Activated CD8-positive, alpha-beta memory T cell treated with anti-CD3 and anti-CD28 coated beads, Interleukin-2, amount 10 ng/mL, durations not matched to agents 7 days and 5 days (primary cell): ENCODE measurements at regions not wholly inside any gene's neighbourhood (a gene's known extent, or its start where the extent isn't known, plus 50 kb on each side); places are given as distances from the start of the nearest gene placed in this dataset.
"Not testable (repeated sequence)": the region's sequence is repeated elsewhere in the genome, so short reads cannot be mapped to it uniquely, and the experiment has no call there.

Source experiments
- ATAC-seq: fragments of 150-1000 bp; cut with Tn5 transposase; one replicate; pipeline ENCODE4 v1.10.0; 2021; ENCODE audit warnings: moderate library complexity
- CTCF ChIA-PET: fragments of 350-600 bp; sonication (Branson Sonifier 250); formaldehyde crosslinking; loops from one replicate; lab custom pipeline; 2021; ENCODE audit warnings: antibody characterized with exemption; lab: Charles Lee
- DNase-seq: peaks from one replicate; pipeline ENCODE4 v3.0.0-alpha.2; 2020
- H3K27ac Mint-ChIP-seq: one replicate; pipeline ENCODE4 v1.8.0; 2021; ENCODE audit warnings: mild to moderate bottlenecking, mixed read lengths
- H3K27me3 Mint-ChIP-seq: one replicate; pipeline ENCODE4 v1.8.0; 2021; ENCODE audit warnings: mixed read lengths
- H3K36me3 Mint-ChIP-seq: one replicate; pipeline ENCODE4 v1.8.0; 2021; ENCODE audit warnings: mild to moderate bottlenecking, mixed read lengths
- H3K4me1 Mint-ChIP-seq: one replicate; pipeline ENCODE4 v1.8.0; 2021; ENCODE audit warnings: mixed read lengths
- H3K4me3 Mint-ChIP-seq: one replicate; pipeline ENCODE4 v1.8.0; 2021; ENCODE audit warnings: mild to moderate bottlenecking, moderate library complexity, mixed read lengths
- H3K9me3 Mint-ChIP-seq: one replicate; pipeline ENCODE4 v1.8.0; 2022; ENCODE audit warnings: low read depth, mixed read lengths

DNA sequence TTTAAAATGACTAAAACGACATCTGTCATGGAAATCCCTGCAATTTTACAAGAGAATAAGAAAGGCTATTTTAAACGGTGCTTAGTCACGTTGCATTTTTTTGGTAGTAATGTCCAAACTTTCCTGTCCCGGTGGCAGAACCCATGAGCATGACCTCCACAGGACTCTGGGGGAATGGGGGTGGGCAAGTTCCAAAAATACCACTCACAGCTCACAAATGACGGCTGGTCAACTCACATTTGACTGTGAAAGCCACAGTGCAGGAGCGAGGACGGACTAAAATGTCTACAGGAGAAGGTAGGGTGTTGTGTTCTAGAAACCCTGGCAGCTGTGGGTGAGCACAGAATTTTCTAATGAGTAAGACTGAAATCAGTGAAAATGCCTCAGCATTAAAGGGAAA is 331.5 kb downstream of the BCL2L11 start:
- CTCF ChIA-PET, DNase-seq: not testable (repeated sequence)
- peak overlapping the region; percentile 41 for H3K4me3 Mint-ChIP-seq

DNA sequence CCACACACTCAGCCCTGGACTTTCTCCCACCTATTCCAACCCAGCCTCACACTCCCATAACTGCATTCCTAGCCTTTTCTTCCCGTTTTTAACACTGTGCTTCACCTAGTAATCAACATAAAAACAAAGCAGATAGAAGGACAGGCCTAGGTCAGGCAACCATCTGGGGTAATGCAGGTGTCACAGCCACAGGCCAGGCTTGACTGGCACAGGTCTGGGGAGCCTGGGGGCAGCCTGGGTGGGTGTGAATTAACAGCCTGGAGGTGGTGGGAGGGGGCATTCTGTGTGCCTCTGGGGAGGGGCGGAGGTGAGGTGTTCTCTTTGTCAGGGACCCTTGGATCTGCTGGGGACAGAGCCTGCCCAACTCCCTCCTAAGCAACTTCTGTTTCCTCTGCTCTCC is 332.6 kb downstream of the BCL2L11 start:
- H3K27ac Mint-ChIP-seq, CTCF ChIA-PET, DNase-seq, ATAC-seq, H3K36me3 Mint-ChIP-seq, H3K4me3 Mint-ChIP-seq, H3K9me3 Mint-ChIP-seq, H3K27me3 Mint-ChIP-seq: not testable (repeated sequence)
- H3K4me1 Mint-ChIP-seq: peaks cover 18% of the 10 kb centered on the region

More for the DNA sequence above, 331.5 kb downstream of the BCL2L11 start:
- peaks cover 17% of the 10 kb centered on the region for H3K4me1 Mint-ChIP-seq
- H3K36me3 Mint-ChIP-seq, H3K27ac Mint-ChIP-seq, H3K27me3 Mint-ChIP-seq, H3K9me3 Mint-ChIP-seq: not testable (repeated sequence)
- ATAC-seq: peak; percentile 45

DNA sequence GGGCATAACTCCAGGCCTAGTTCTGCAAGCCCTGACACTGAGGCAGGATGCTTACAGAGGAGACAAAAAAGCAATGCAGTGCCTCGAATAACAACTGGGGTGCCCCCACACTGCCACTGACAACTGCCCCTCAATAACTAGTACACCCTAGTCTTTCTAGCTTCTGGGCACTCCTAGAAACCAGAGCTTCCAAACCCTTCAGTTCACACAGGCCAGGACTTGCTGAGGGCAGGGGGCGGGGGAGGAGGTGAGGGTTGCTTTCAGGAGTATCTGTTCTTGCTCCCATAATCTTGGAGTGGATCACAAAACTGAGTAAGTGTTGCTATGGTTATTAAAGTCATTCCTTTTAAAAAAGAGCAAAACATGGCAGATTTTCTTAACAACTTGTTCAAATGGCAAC is 333.1 kb downstream of the BCL2L11 start:
- ATAC-seq, H3K9me3 Mint-ChIP-seq, CTCF ChIA-PET, H3K27me3 Mint-ChIP-seq, DNase-seq, H3K4me3 Mint-ChIP-seq, H3K27ac Mint-ChIP-seq, H3K36me3 Mint-ChIP-seq: not testable (repeated sequence)
- peaks cover 19% of the 10 kb centered on the region for H3K4me1 Mint-ChIP-seq

DNA sequence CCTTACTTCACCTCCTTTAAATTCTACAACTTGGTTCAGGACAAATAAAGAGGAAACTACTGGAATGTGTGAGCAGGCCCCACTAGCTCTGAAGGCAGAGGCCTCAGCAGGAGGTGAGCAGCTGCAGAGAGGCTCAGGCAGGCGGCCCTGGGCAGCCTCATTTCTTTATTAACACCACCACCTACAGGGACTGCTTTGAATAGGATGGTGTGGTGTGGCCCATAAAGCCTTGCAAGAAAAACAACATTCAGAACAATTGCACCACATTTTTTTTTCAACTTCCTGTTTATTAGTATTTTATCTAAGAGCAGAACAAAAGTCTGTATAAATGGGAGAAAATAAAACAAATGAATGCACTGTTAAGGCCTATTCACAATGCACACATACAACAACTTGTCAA is 333.7 kb downstream of the BCL2L11 start:
- CTCF ChIA-PET, H3K36me3 Mint-ChIP-seq, H3K9me3 Mint-ChIP-seq, H3K4me3 Mint-ChIP-seq, H3K27ac Mint-ChIP-seq, H3K27me3 Mint-ChIP-seq: not testable (repeated sequence)
- peaks cover 19% of the 10 kb centered on the region for H3K4me1 Mint-ChIP-seq
- DNase-seq (peak; percentile 55), ATAC-seq (peak; percentile 81)

DNA sequence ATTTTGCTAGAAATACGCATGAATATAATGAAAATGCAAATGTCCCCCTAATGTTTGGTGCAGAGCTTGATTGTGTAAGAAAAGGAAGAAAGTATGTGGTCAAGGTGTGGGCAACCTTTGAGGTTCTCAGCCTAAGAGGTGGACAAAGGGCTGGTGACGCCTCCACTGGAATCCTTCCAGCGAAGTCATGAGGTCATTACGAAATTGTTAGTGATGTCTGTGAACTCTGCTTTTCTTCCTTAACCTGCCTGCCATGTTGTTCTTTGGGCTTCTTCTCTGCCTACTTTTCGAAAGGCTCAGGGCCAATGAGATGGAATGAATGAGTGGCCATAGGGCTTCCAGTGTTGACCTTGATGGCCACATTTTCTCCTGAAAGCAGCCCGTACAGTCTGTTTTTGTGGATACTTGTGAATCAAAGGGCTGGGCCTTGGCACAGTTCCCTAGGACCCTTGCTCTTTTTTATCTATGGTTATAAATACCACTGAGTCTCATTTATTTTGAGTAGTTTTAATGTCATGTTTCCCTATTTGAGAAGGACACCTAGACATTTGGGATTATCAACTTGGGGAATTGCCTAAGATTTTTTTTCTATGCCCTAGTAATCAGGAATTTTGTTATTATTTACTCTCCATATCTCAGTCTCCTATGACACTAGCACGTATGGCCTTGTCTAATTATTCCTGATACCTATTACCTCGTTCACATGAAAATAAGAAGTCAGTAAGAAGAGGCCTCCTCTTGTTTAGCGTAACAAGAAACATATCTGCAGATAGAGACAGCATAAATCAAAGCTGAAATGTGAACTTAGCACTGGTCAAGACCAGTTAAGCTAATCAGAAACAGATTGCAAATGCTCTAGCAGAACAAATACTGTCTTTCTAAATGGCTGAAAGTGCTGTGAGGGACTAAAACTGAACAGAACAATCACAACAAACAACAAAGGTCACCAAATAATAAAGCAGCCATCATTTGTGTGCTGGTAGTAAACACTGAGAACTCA is 334.6 kb downstream of the BCL2L11 start:
- H3K27ac Mint-ChIP-seq, ATAC-seq, H3K36me3 Mint-ChIP-seq, CTCF ChIA-PET, H3K27me3 Mint-ChIP-seq, H3K9me3 Mint-ChIP-seq, DNase-seq, H3K4me3 Mint-ChIP-seq: not testable (repeated sequence)
- peaks cover 16% of the 10 kb centered on the region for H3K4me1 Mint-ChIP-seq

DNA sequence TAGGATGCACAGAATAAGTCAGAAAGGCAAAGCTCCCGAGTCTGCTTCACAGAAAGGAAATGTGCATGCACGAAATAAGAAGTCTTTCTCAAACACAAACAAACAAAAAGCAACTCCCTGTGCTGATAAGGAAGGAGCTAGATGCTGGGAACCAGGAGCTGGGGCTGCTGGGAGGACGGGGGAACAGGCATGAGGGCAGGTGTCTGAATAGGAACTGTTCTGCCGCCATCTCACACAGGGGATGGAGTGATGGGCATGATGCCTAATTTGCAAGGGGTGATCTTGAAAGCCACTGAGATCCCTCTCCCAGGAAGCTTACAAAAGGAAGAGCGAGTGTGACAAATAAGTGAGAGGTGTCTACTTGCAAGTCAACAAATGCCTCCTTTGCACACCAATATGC is 336.5 kb downstream of the BCL2L11 start:
- not testable (repeated sequence) for ATAC-seq, H3K4me3 Mint-ChIP-seq

DNA sequence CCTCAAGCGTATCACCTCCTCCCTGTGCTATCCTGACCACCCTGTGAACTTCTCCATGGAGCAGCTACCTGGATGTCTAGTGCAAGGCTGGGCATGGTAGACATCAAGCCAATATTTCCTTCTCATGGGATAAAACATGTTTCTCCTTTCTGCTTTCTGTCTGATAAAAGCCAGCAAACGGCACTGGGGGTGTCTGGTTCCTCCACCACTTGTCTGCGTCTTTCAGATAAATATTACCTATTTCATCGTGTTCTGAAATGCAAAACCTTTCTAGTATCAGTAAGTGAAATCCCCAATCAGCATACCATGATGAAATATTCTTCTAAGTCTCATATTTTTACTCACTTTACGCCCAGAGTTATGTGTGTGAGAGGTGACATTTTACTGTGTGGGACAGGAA is 340.2 kb downstream of the BCL2L11 start:
- CTCF ChIA-PET, DNase-seq, H3K9me3 Mint-ChIP-seq, H3K27ac Mint-ChIP-seq, H3K4me3 Mint-ChIP-seq, H3K36me3 Mint-ChIP-seq, ATAC-seq, H3K27me3 Mint-ChIP-seq: not testable (repeated sequence)
- H3K4me1 Mint-ChIP-seq: peaks cover 12% of the 10 kb centered on the region

More for the DNA sequence above, 336.5 kb downstream of the BCL2L11 start:
- H3K4me1 Mint-ChIP-seq: peaks cover 15% of the 10 kb centered on the region
- DNase-seq, H3K27ac Mint-ChIP-seq, H3K9me3 Mint-ChIP-seq, CTCF ChIA-PET, H3K36me3 Mint-ChIP-seq, H3K27me3 Mint-ChIP-seq: not testable (repeated sequence)

DNA sequence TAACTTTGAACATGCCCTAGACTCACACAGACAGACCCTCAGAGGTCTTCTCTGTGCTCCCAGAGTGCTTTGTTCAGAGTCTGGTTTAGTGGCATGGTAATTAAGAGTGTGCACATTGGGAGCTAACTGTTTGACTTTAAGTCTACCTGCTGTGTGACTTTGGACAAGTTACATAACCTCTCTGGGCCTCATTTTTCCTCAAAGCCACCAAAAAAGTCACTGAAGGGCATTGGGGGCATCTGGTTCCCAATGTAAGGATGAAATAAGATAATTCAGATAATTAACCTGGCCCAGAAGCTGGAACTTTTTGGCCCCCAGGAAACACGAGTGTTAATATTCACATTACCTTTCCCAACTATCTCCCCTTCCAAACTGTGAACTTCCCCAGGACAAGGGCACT is 341.1 kb downstream of the BCL2L11 start:
- H3K9me3 Mint-ChIP-seq, H3K36me3 Mint-ChIP-seq, H3K27me3 Mint-ChIP-seq, CTCF ChIA-PET, ATAC-seq, H3K4me3 Mint-ChIP-seq, DNase-seq, H3K27ac Mint-ChIP-seq: not testable (repeated sequence)
- H3K4me1 Mint-ChIP-seq: peaks cover 16% of the 10 kb centered on the region

DNA sequence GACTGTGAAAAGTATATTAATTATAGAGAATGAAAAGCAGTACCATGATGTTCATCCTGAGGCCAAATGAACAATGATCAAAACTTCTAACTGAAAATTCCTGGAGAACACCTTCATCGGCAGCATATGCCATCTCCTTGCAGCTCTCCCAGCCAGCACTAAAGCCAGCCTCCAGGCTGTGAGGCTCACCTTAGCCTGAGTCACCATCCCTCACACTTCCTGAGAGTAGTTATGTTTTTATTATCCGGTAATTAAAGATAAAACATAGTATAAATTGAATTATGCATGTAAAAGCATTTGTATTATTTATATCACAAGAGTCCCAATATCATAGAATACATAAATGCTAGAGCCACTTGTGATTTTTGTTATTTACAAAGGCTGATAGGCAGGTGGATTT is 341.9 kb downstream of the BCL2L11 start:
- peaks cover 18% of the 10 kb centered on the region for H3K4me1 Mint-ChIP-seq
- H3K27ac Mint-ChIP-seq: peak overlapping the region; percentile 19
- CTCF ChIA-PET, H3K36me3 Mint-ChIP-seq, DNase-seq, ATAC-seq, H3K4me3 Mint-ChIP-seq, H3K9me3 Mint-ChIP-seq, H3K27me3 Mint-ChIP-seq: not testable (repeated sequence)

DNA sequence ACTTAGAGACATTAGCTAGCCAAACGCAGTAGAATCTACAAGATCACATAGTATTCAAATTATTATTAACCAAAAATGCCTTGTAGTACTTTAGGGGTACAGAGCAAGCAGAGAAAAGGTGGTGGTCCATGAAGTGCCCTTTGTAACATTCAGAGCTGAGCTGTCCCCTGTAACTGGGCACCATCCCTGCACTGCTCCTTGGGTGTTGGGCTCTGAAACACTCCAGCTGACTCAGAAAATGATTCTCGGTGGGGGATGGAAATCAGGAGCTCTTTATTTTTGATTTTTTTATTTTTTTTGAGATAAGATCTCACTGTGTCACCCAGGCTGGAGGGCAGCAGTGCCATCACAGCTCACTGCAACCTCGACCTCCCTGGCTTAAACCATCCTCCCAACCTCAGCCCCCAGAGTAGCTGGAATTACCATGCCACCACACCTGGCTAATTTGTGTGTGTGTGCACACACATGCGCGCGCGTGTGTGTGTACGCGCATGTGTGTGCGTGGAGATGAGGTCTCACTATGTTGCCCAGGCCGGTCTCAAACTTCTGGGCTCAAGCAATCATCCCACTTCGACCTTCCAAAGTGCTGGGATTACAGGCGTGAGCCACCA is 342.6 kb downstream of the BCL2L11 start:
- H3K27me3 Mint-ChIP-seq, CTCF ChIA-PET, H3K36me3 Mint-ChIP-seq, H3K9me3 Mint-ChIP-seq, DNase-seq: not testable (repeated sequence)
- Mint-ChIP-seq H3K27ac (peak overlapping the region; percentile 81), H3K4me3 (peak overlapping the region; percentile 28), H3K4me1 (peaks cover 17% of the 10 kb centered on the region)
- peak; percentile 31 for ATAC-seq

DNA sequence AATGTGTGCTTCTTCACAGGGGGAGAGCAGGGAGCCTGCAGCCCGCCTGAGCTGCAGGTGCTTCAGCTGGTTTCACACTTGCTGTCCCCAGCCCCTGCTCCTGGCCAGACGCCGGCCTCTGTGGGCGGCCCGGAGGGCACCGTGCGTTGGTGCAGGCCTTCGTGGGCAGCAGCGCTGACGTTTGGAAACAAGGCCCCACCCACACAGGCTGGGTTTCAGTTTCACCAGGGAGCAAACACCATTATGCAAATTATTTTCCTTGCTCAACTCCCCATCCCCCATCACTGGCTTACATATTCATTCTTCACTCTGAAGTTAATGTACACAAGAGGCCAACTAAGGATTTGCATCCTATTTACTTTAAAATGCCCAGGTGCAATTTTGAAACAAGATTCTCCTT is 343.2 kb downstream of the BCL2L11 start:
- not testable (repeated sequence) for H3K27ac Mint-ChIP-seq, H3K27me3 Mint-ChIP-seq
- peaks cover 16% of the 10 kb centered on the region for H3K4me1 Mint-ChIP-seq

DNA sequence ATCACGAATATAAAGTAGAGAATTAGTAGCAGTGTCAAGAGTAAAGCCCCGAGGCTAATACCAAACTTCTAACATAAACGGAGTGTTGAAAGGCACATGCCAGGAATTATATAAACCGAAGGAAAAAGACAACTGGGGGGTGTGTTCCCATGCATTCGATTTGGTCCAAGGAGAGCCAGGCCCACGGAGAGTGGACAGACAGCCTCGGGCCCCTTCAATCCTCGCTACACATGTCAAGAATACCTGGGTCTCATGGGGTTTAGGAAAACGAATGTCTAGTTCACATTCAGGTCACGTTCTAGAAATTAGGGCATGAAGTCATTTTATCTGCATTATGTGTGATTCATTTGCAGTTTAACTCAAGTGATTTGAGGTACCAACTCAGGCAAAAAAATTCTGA is 343.7 kb downstream of the BCL2L11 start:
- CTCF ChIA-PET, H3K4me3 Mint-ChIP-seq, ATAC-seq, H3K36me3 Mint-ChIP-seq, H3K27ac Mint-ChIP-seq, DNase-seq, H3K9me3 Mint-ChIP-seq, H3K27me3 Mint-ChIP-seq: not testable (repeated sequence)
- H3K4me1 Mint-ChIP-seq: peaks cover 16% of the 10 kb centered on the region

More for the DNA sequence above, 343.2 kb downstream of the BCL2L11 start:
- H3K4me3 Mint-ChIP-seq, DNase-seq, CTCF ChIA-PET, H3K9me3 Mint-ChIP-seq, H3K36me3 Mint-ChIP-seq: not testable (repeated sequence)
- ATAC-seq: peak; percentile 94

DNA sequence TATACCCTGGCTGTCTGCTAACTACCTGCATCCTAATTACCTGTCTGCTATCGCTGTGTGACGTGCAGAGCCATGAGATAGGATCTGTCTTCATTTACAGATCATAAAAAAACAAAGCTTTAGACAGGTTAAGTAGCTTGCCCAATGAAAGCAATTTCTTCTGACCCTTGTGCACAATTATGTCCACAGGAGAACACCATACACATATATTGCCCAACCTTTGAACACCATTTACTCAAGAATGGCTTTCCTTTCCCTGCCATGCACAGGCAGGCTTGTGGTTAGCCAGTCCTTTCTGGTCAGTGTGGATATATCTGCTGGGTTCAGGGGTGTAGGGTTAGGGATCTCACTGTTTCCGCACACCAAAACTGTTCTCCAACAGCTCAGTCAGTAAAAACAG is 344.8 kb downstream of the BCL2L11 start:
- peaks cover 16% of the 10 kb centered on the region for H3K4me1 Mint-ChIP-seq

DNA sequence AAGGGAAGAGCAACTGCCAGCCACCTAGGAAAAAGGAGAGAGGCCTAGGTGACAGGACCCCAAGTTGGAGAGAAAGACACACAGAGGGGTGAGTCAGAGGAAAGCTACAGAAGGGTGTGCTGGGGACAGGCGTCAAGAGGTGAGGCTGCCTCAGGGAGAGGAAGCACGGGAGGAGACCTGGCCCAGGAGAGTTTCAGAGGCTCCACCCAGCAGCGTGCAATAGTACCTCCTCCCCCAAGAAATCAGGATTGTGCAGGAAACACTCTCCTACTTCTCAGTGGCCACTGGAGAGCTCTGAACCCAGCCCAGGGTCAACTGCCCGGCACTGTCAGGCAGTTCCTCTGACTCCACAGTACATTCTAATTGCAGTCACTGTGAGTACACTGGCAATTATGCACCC is 346.0 kb downstream of the BCL2L11 start:
- H3K36me3 Mint-ChIP-seq, H3K4me3 Mint-ChIP-seq, H3K27ac Mint-ChIP-seq, H3K27me3 Mint-ChIP-seq, CTCF ChIA-PET, DNase-seq, H3K9me3 Mint-ChIP-seq: not testable (repeated sequence)
- peak; percentile 55 for ATAC-seq
- H3K4me1 Mint-ChIP-seq: peaks cover 15% of the 10 kb centered on the region

More for the DNA sequence above, 344.8 kb downstream of the BCL2L11 start:
- ATAC-seq, H3K27me3 Mint-ChIP-seq, CTCF ChIA-PET, DNase-seq, H3K4me3 Mint-ChIP-seq, H3K27ac Mint-ChIP-seq, H3K9me3 Mint-ChIP-seq: not testable (repeated sequence)
- H3K36me3 Mint-ChIP-seq: peaks cover 10% of the 10 kb centered on the region
